ENCODE measurements at regions not wholly inside any gene's neighbourhood (a gene's known extent, or its start where the extent isn't known, plus 50 kb on each side); places are given as distances from the start of the nearest gene placed in this dataset.

GRCh38 chr20:3307725-3308124 is 68.7 kb upstream of the SLC4A11 start:
- no peak for DNase-seq

- DNase-seq, result no peak
Measured at GRCh38 chr20:3307078-3307477, 68.1 kb upstream of the SLC4A11 start.

- no peak for DNase-seq
Measured at GRCh38 chr20:3306068-3306467, 67.1 kb upstream of the SLC4A11 start.

GRCh38 chr20:3304456-3304855 is 65.5 kb upstream of the SLC4A11 start:
- DNase-seq, result no peak

GRCh38 chr20:3297079-3297378 is 58.0 kb upstream of the SLC4A11 start:
- DNase-seq, result no peak

GRCh38 chr20:3296261-3297078 is 57.5 kb upstream of the SLC4A11 start:
- no peak for DNase-seq

Data from T-helper 2 cell (primary cell).